GM12878 (cell line): ENCODE measurements at regions not wholly inside any gene's neighbourhood (a gene's known extent, or its start where the extent isn't known, plus 50 kb on each side); places are given as distances from the start of the nearest gene placed in this dataset.

Experiments used
- CTCF ChIP-seq, 3 experiments: IDR thresholded peaks in 2 of 3; conservative IDR thresholded peaks in 1 of 3; 2 replicates each; pipeline ENCODE4 v1.5.1; 2011; ENCODE audit warnings: low read depth in 3 of 3, low read length in 3 of 3, mild to moderate bottlenecking in 3 of 3, control low read depth in 2 of 3, moderate library complexity in 2 of 3, inconsistent platforms in 1 of 3, mixed read lengths in 1 of 3; ENCODE audit not compliant: control insufficient read depth in 2 of 3, insufficient read depth in 1 of 3; ENCODE audit errors: extremely low read depth in 1 of 3
- MAX ChIP-seq: IDR thresholded peaks from 2 replicates; pipeline ENCODE4 v1.6.1; 2012; ENCODE audit warnings: low read depth, low read length, improper control_type of control experiment
- MYC ChIP-seq: IDR thresholded peaks from 2 replicates; pipeline ENCODE4 v1.6.1; 2011; ENCODE audit warnings: mild to moderate bottlenecking, low read length, moderate library complexity, inconsistent platforms; ENCODE audit not compliant: insufficient read depth, insufficient replicate concordance, insufficient read length, severe bottlenecking
- NFXL1 ChIP-seq: fragments of 450-650 bp; IDR thresholded peaks from 2 replicates; pipeline ENCODE4 v1.6.1; 2017; ENCODE audit warnings: antibody characterized with exemption, mild to moderate bottlenecking, borderline replicate concordance
- PBX3 ChIP-seq: IDR thresholded peaks from 2 replicates; pipeline ENCODE4 v1.6.1; 2011; ENCODE audit warnings: mild to moderate bottlenecking, low read depth, low read length, moderate library complexity; ENCODE audit not compliant: insufficient replicate concordance
- RCOR1 ChIP-seq: conservative IDR thresholded peaks from 2 replicates; pipeline ENCODE4 v1.6.1; 2012; ENCODE audit warnings: low read depth, low read length, improper control_type of control experiment
- SIN3A ChIP-seq: IDR thresholded peaks from 2 replicates; pipeline ENCODE4 v1.6.1; 2012; ENCODE audit warnings: low read depth, low read length, improper control_type of control experiment

- TF ChIP-seq PBX3 (no peak), MYC (no peak), NFXL1 (no peak), CTCF (IDR thresholded peaks at IDR 0.05 in 2 of 3, conservative IDR thresholded peaks at IDR 0.05 in 1 of 3; ENCODE audit: control insufficient read depth in 2 of 3, extremely low read depth in 1 of 3, insufficient read depth in 1 of 3, low read depth in 3 of 3, low read length in 3 of 3) (no peak), MAX (no peak), RCOR1 (no peak), SIN3A (no peak)
These were observed 599.4 kb upstream of the CITED2 start for GRCh38 chr6:139973669-139974344.
